ENCODE measurements at regions not wholly inside any gene's neighbourhood (a gene's known extent, or its start where the extent isn't known, plus 50 kb on each side); places are given as distances from the start of the nearest gene placed in this dataset.

- TF ChIP-seq CBX3 (IDR thresholded peaks at IDR 0.05; ENCODE audit: low read depth) (no peak), EGR1 (IDR thresholded peaks at IDR 0.05; ENCODE audit: low read depth) (no peak), CTCF (IDR thresholded peaks at IDR 0.05 in 2 of 3, conservative IDR thresholded peaks at IDR 0.05 in 1 of 3; ENCODE audit: borderline replicate concordance in 1 of 3, insufficient read depth in 1 of 3, low read depth in 2 of 3, low read length in 2 of 3) (no peak), JUND (IDR thresholded peaks at IDR 0.05) (no peak), EZH2phosphoT487 (IDR thresholded peaks at IDR 0.05; ENCODE audit: borderline replicate concordance) (no peak), ELF1 (IDR thresholded peaks at IDR 0.05; ENCODE audit: borderline replicate concordance, low read depth) (no peak), EZH2 (IDR thresholded peaks at IDR 0.05) (no peak), SP1 (IDR thresholded peaks at IDR 0.05; ENCODE audit: low read depth) (no peak), RAD21 (IDR thresholded peaks at IDR 0.05; ENCODE audit: low read depth) (no peak), ZNF274 (IDR thresholded peaks at IDR 0.05; ENCODE audit: low read depth, low read length) (no peak), ATF3 (IDR thresholded peaks at IDR 0.05) (no peak), SRF (IDR thresholded peaks at IDR 0.05; ENCODE audit: low read depth) (no peak), REST (IDR thresholded peaks at IDR 0.05; ENCODE audit: low read depth) (no peak), ZFX (IDR thresholded peaks at IDR 0.05) (no peak), POLR2AphosphoS5 (IDR thresholded peaks at IDR 0.05; ENCODE audit: low read depth, low read length) (no peak), ZBTB33 (IDR thresholded peaks at IDR 0.05; ENCODE audit: extremely low read depth, insufficient replicate concordance, low read length) (no peak), TCF7L2 (IDR thresholded peaks at IDR 0.05; ENCODE audit: borderline replicate concordance, extremely low read depth, insufficient read depth, insufficient read length) (no peak), FOSL1 (IDR thresholded peaks at IDR 0.05; ENCODE audit: low read depth) (no peak), POLR2A (IDR thresholded peaks at IDR 0.05; ENCODE audit: borderline replicate concordance, extremely low read depth, insufficient read depth, insufficient read length) (no peak)
- H3K9me3 ChIP-seq (ENCODE audit: control insufficient read depth in 1 of 2, insufficient read depth in 1 of 2, low read depth in 1 of 2, low read length in 2 of 2): no peaks in the 10 kb centered on the region
Measured at GRCh38 chr21:30947141-30947540, 65.8 kb upstream of the KRTAP11-1 start.

More at GRCh38 chr21:30947141-30947540, 65.8 kb upstream of the KRTAP11-1 start:
- no TSS peak for BruUV-seq (replicated peaks)
- no peaks in the 10 kb centered on the region for H3K4me1 ChIP-seq (ENCODE audit: control insufficient read depth in 1 of 2, insufficient read depth in 2 of 2, low read length in 2 of 2)
- H3K27me3 ChIP-seq (ENCODE audit: insufficient read depth, low read length): no peaks in the 10 kb centered on the region
- no peaks in the 10 kb centered on the region for H4K20me1 ChIP-seq (ENCODE audit: insufficient read depth)
- POLR2A ChIA-PET: no interaction called here
- intact Hi-C loops (cut with micrococcal nuclease): no loop called here
- RAD21 ChIA-PET (ENCODE audit: low non-redundant PET in 1 of 2, low total read pairs in 2 of 2, uncharacterized antibody in 2 of 2, unreplicated experiment in 2 of 2): no interaction called here
- no peak overlapping the region for H3K4me2 ChIP-seq (ENCODE audit: low read length)
- no peaks in the 10 kb centered on the region for H3K36me3 ChIP-seq (ENCODE audit: control insufficient read depth in 1 of 2, insufficient read depth in 2 of 2, low read length in 2 of 2)
- H3K27ac ChIP-seq (ENCODE audit: low read depth, low read length): no peak overlapping the region
- H3K4me3 ChIP-seq (replicated peaks in 1 of 2; ENCODE audit: low read depth in 1 of 2, low read length in 2 of 2): no peak overlapping the region
- H3K9ac ChIP-seq (ENCODE audit: low read length): no peak overlapping the region
- CTCF ChIA-PET: no interaction called here
- ATAC-seq (no peak), DNase-seq (ENCODE audit: low read depth, low spot score) (no peak)
- no peaks in the 10 kb centered on the region for H3K79me2 ChIP-seq (ENCODE audit: insufficient read depth, low read length)
- H2AFZ ChIP-seq (ENCODE audit: low read depth, low read length, poor library complexity, severe bottlenecking): no peak overlapping the region
- H3K9me2 ChIP-seq (ENCODE audit: insufficient read depth): no peaks in the 10 kb centered on the region

All from HCT116 (cell line).